NOMO-1 treated with dmso at 0.1 percent for 144 hours (cell line): ENCODE measurements at regions not wholly inside any gene's neighbourhood (a gene's known extent, or its start where the extent isn't known, plus 50 kb on each side); places are given as distances from the start of the nearest gene placed in this dataset.

Experiments
- DNase-seq: peaks from one replicate; lab custom pipeline; 2025; ENCODE audit not compliant: unreplicated experiment; lab: John Stamatoyannopoulos, UW

DNA sequence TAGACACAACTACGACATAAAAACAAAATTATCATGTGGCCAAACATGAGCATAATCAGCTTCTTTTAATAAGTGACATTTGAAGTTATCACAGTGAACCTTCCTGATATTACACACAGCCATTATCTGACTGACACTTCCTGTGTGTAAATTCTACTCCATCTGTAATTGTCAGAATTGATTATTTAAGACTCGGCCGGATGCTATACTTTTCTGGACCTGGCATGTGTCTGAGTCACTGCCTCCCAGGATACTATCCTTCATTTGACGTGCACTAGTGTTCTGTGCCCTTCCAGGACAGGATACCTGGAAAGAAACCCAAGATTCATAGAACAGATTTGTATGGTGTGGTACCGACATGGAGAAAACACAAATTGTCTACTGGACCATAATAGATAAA is 242.0 kb downstream of the HS3ST3A1 start:
- DNase-seq = no peak

DNA sequence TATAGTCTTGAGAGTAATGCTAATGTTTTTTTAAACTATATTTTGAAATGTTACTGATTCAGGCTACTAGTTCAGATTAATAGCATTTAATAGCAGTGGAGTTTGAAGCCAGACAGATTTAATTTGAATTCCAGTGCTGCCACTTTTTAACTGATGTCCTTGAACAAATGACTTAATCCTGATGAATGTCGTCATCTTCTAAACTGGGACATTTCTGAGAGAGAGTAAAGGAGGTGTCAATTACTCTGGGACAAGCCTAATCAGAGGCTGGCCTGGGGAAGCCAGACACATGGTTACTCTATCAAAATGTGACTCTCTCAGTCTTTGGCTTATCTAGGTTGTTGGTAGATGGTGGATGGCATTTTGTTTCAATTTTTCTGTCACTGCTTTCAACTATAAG is 246.7 kb downstream of the HS3ST3A1 start:
- no peak for DNase-seq

DNA sequence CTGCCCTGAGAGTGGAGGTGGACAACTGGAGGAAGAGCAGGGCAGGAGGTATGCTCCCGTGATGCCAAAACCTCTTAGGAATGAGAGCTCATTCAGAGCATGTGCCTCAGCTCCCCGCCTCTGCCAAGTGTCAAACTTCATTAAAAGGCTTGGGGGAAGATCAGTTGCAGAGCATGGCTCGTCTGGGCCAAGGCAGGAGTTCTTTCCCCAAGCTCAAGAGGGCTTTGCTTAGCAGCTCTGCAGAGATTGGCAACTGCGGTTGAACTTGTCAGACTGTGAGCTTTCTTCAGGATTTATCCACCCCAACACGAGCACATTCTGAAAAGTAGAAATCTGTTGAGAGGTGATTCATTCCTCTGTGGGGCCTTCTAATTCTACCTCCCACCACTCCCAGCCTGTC is 248.1 kb downstream of the HS3ST3A1 start:
- no peak for DNase-seq

DNA sequence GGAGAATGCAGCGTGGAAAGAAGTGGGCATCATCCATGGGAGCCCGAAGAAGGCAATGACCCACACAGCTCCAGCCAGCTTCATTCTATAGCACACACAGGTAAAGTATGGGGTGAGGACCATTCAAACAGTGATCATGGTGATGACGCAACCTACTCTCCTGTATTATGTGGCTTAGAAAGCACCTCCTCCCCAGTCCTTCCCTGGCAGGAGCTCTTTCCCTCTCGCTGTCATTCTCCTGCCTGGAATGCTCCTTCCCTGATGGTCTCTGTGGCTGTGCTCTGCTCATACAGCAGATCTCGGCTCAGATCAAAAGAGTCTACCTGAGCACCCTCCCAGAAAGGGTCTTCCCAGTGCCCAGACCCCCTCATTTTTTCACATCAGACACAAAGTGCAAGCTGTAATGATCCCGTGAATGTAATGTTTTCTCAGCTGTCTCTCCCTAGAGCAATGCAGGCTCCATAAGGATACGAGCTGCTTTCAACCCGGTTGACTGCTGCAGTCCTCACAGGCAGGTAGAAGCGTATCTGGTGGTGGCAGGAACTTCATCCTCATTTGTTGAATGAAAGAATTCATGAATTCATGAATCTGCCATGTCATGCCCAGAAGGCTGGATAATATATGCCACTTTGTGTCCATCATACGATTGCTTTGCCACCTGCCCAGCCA is 248.8 kb downstream of the HS3ST3A1 start:
- DNase-seq = no peak

DNA sequence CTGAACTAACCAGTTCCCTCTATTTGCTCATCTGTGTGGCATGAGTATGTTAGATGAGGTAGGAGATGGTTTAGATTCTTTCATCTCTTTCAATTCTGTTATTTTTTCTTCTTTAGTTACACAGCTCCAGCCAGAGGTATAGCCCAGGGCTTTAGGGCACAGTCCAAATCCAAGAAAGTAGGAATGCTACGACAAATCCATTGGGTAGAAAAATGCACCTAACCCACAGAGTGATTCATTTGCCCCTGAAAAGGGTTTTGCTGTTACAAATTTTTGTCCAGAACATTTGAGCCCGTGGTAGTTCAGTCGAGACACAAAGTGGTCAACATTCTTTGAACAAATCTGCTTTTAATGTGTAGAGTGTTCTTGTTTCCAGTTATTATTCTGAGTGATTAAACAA is 250.7 kb downstream of the HS3ST3A1 start:
- no peak for DNase-seq

DNA sequence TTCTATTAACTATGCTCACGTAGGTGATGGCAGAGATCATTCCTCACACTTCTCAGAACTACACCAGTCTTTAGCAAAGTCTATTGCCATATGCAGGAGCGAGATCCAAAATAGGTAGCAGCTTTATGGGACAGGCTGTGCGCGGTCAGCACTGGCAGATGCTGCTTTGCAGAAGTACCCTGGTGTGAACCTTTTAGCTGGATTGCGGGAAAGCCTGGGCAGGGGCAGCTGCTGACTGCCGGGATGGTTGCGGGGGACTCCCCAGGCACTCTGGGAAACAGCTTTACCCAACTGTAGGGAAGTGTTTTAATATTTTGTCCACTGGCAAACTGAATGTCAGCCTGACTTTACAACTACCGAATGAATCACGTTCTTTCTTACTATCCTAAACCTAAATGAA is 251.3 kb downstream of the HS3ST3A1 start:
- DNase-seq = no peak

DNA sequence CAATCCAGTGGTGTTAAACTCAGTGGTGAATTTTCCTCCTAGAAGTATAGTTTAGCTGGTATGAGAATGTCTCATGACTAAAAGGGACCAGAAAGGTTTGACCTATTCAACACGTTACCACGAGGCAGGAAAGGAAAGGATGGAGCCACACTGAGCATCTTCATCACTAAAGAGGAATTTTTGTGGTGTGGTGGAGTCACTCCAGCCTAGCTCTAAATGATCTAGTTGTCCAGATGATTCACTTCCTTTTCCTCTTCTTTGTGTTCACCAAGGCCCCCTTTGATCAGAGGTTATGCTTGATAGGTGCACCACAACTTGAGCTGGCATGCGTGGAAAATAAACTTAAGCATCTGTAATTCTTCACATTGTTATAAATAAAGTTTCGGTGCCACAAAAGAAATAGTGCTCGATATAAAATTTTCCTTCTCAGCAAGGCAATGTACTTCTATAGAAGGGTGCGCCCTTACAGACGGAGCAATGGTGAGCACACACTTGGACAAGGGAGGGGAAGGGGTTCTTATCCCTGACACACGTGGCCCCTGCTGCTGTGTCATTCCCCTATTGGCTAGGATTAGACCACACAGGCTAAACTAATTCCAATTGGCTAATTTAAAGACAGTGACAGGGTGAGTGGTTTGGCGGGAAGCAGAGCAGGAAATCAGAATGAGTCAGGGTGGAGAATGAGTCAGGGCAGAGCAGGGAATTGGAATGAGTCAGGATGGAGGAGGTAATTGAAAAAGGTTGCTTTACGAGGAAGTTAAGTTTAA is 254.6 kb downstream of the HS3ST3A1 start:
- peak; percentile 1 for DNase-seq

DNA sequence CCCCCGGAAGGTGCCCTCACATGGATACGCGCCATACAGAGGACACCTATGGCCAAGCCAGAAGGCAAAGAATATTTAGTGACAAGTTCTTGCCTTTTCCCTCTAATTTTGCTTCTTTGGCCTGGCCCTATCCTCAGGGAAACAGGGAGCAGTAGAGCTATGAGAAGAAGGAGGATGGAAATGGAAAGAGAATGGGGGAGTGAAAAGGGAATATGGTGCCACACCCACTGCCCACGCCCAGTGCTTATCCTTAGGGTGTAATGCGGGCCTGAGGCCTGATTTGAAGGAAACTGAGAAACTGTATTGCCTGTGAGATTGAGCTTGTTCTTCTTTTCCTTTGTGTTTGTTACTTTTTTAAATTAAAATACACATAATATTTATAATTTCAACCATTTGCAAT is 255.1 kb downstream of the HS3ST3A1 start:
- no peak for DNase-seq

DNA sequence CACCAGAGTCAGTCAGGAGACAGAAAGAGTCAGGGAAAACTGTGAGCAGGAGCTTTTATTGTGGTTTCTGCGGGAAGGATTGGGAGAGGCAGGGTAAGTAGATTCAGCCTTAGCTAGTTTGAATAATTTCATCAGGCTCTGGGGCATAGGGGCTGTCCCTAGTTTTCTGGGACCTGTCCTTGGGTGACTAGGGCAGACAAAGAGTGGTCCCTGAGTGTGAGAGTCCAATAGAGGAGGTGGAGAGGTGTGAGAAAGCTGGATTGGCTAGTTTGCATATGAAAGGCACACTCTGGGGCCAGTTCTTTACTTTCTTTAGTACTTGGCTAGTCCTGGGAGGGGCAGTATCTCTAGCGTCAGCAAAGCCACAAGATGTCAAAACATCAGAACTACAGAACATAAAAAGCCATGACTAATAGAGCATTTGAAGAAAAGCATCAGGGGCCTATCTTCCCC is 255.6 kb downstream of the HS3ST3A1 start:
- peak; percentile 49 for DNase-seq

DNA sequence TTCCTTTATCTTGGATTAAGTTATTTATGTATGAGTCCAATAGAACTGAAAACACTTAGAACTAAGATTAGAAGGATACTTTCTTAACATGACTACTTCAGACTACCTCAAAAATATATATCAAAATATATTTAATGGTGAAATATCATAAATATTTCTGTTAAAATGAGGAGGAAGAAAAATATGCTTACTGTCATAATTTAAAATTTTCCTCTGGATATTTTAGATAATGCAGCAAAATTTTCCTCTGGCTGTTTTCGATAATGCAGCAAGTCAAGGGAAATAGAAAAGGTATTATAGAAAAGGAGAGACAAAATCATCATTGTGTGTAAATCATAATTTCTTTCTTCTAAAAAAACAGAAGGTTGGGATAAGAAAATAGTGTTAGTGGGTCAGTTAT is 263.3 kb downstream of the HS3ST3A1 start:
- DNase-seq = no peak

DNA sequence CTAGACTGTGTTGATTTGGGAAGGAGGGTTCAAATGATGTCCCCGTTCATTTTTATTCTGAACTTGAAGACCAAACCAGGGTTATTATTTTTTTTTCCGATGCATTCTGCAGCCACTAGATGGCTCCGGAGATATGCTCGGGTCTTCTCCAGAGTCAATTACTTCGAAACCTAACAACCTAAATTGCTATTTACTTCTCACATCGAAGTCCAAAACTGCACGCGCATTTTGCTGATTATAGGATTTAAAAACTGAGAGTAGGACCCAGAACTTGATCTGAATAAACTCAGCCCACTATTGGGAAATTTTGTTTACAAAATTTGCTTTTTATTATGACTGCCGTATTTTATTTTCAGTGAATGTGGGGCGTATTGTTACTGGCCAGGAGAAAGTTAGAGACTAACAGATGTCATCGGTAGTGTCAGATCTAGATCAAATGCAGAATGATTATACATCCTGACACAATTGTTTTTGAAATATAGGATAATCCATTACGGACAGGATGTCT is 263.8 kb downstream of the HS3ST3A1 start:
- DNase-seq = peak; percentile 2

DNA sequence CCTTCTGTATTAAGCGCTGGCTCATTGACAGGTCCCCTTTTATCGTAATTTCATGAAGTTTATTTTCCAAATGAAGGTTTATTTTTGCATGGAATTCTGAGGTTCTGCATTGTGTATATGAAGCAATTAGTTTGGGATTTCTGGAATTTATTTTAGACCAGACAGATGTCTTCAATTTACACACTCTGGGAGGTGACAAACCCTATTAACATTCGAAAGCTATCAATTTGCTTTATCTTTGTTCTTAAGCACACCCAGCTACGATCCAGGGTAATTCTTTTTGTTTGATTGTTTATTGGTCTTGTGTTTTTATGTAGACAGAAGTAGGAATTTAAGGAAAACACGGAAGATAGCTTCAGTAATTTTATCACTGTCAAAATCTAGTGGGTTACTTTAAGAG is 264.6 kb downstream of the HS3ST3A1 start:
- DNase-seq = no peak

DNA sequence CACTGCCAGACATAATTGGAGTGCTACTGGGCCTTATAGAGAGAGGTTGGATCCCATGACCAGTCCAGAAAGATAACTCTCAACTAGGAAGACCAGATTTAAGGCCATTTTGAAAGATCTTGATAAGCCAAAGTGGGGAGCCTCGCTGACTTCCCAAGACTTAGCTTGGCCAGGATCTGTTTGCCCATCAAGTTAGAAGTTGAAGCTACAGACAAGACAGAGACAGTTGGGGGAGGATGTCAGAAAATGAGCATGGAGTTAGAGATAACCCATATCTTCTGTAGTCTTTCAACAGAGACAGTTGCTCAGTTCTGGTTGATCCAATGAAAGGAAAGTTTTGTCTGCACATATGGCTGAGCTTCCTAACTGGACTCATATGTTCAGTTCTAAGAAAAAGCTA is 267.4 kb downstream of the HS3ST3A1 start:
- no peak for DNase-seq

DNA sequence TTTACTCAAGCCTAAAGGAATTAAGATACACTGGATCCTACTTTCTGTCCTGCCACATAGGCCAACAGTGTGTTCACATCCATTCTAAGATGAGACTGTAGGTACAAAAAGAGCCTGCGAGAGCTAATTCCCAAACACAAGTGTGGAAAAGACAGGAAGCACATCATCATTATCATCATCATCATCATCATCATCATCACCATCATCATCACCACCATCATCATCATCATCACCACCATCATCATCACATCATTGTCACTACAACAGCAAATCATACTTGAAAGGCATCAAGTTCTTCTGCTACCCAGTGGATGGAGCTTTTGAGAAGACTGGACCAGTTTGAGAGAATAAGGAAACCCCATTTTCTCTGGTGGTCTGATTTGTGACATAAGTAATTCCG is 268.1 kb downstream of the HS3ST3A1 start:
- DNase-seq = no peak

DNA sequence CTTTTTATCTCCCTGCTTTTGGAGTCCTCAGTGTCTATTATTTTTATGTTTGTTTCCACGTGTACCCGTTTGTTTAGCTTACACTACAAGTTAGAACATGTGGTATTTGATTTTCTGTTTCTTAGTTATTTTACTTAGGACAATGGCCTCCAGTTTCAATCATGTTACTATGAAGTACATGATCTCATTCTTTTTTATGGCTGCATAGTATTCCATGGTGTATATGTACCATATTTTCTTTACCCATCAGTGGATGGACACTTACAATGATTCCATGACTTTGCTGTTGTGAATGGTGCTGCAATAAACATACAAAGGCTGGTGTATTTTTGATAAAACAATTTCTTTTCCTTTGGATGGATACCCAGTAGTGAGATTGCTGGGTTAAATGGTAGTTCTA is 269.5 kb downstream of the HS3ST3A1 start:
- DNase-seq = no peak

DNA sequence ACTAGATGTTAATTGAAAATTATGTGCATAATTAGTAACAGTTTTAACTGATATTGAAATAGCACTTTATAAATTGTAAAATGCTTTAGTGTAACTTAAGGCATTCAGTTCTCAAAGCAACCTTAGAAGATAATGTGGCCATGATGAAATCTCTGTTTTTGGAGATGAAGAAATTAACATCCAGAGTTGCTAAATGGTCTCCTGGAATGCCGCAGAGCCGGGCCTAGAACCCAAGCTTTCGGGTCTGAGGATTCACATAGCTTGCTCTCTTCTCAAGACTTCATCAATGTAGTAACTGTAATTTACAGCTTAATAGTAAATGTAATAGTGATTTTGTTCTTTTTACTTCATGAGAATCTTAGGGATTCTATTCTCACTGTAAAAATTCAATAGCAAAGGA is 272.3 kb downstream of the HS3ST3A1 start:
- no peak for DNase-seq

DNA sequence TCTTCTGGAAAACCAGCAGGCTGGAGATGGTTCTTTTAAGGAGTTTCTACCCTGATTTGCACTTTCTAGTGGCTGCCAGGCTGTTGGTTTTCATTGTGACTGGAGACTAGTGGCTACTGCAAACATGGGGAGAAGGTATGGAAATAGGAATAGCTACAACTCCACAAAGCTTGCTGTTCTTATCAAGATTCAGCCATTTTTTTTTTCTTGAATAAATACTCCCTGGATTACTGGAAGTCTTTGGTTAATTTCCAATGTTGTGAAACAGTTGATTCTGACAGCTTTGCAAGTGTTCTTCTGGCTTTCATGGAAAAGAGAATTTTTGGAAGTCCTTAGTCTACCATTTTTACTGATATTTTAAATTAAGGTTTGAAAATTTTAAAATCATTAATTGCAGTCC is 277.7 kb downstream of the HS3ST3A1 start:
- DNase-seq = no peak

DNA sequence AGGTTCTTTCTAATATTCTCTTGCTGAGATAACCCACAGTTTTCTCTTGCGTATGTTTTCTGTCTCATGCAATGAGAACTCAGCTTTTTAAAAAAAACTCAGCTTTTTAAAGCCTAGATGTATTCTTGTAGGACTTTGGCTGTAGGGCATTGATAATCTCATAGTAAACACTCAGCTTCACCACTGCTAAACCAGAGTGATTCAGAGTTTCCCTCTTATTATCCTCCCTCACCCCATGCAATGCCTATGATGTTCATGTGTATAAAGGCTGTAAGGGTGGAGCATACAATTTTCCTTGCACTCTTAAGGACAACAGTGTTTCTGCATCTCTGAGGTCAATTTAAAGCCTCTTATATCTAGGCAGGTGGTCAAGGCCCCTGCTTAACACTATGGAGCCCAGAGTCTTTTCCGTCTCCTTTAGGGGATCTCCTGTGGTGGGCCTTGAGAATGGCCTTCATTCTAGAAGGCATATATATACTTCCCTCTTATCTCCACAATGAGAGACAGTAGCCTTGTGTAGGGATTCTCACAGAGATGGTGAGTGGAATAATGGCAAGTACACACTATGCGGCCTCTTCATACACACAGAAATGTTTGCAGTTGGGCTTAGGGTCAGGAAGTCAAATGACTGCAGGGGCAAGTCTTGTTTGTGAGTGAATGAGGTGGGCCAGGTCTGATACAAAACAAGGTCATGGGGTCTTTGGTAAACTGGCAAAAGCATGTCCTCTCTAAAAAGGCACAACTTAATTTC is 279.6 kb downstream of the HS3ST3A1 start:
- DNase-seq = no peak

DNA sequence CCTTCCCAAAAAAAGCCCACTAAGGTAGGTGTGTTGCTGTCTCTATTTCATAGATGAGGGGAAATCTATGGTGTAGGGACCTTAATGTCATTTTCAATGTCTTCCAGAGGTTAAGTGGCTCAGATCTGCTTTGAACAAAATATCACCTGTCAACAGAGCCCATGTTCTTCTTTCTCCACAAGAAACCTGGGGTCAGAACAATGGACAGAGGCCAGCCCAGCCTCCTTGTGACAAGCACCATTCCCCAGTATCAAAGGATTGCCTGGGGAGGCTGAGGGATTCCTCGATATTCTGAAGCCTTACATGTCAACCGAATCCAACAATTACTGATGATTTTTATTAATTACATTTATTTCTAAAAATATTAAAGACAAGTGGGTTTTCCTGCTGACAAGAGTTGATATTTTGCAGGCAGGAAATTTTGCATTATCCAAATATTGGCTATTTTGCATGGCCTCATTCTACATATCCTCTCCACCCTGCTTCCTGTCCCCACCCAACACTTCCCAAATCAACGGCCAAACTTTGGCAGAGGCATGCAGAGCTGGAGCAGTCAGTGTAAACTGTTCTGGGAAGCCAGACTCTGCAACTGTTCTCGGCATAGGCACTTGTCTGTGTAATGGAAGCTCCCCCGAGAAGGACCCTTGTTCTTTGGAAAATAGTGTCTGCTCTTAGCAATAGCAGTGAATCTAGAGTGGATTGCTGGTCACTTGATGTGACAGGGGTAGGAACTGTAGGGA is 281.5 kb downstream of the HS3ST3A1 start:
- DNase-seq = no peak

DNA sequence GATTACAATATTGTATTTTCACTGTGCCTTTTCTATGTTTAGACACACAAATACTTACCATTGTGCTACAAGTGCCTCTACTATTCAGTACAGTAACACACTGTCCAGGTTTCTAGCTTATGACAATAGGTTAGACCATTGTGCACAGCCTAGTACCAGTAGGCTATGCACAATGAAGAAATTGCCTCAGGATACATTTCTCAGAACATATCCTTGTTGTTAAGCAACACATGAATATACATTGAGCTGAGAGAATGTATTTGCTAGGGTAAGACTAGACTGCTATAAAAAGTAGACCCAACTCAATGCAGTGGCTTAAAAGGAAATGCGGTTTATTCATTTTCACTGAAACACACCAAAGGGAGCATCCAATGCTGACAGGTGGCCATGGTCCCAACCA is 285.1 kb downstream of the HS3ST3A1 start:
- DNase-seq = no peak

DNA sequence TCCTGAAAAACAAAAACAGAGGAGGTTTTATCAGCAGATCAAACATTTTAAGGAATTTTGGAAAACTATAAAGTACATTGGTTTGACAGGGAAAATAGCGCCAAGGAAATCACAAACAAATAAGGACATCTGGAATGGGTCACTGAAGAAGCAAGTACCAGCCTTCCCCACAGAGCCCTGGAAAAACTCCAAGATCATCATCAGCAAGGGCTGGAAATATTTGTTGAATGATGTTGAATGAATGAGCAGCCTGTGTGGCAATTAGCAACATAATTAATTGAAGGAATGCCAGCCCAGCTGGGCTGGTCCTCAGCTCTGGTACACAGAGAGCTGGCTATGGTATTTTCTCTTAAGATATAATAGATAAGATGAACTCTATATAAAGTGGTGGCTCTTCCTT is 290.4 kb downstream of the HS3ST3A1 start:
- no peak for DNase-seq
